OCI-LY3 (cell line): ENCODE measurements at regions not wholly inside any gene's neighbourhood (a gene's known extent, or its start where the extent isn't known, plus 50 kb on each side); places are given as distances from the start of the nearest gene placed in this dataset.

Experiments used
- EZH2phosphoT487 ChIP-seq: fragments of 200-600 bp; shearing (Covaris generic); IDR thresholded peaks from 2 replicates; pipeline ENCODE4 v1.6.1; 2018; ENCODE audit warnings: antibody characterized with exemption, mixed run types, low read depth
- TF ChIP-seq, protein P1 (sequence below): fragments of 200-600, 300-600 bp; sonication (generic); IDR thresholded peaks from 2 replicates; pipeline ENCODE4 v1.5.1; 2014; ENCODE audit warnings: antibody characterized with exemption, low read length, low read depth

DNA sequence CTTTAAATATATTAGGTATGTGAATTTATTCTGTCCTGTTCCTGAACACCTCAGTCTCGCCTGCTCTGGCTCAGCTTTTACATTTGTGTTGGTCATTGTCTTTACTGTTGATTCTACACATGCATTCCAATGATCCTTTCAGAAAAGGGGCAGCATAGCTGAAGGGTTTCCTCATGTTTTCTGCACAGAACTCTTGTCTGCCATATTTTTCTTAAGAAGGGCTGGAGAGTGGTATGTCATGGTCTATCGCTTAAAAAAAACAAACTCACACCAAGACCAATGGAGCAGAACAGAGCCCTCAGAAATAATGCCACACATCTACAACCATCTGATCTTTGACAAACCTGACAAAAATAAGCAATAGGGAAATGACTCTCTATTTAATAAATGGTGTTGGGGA lies 215.8 kb upstream of the HSFY2 start:
- TF ChIP-seq, protein P1, sequence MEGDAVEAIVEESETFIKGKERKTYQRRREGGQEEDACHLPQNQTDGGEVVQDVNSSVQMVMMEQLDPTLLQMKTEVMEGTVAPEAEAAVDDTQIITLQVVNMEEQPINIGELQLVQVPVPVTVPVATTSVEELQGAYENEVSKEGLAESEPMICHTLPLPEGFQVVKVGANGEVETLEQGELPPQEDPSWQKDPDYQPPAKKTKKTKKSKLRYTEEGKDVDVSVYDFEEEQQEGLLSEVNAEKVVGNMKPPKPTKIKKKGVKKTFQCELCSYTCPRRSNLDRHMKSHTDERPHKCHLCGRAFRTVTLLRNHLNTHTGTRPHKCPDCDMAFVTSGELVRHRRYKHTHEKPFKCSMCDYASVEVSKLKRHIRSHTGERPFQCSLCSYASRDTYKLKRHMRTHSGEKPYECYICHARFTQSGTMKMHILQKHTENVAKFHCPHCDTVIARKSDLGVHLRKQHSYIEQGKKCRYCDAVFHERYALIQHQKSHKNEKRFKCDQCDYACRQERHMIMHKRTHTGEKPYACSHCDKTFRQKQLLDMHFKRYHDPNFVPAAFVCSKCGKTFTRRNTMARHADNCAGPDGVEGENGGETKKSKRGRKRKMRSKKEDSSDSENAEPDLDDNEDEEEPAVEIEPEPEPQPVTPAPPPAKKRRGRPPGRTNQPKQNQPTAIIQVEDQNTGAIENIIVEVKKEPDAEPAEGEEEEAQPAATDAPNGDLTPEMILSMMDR: no peak
- no peak for TF ChIP-seq EZH2phosphoT487
